Caki2 (cell line): ENCODE measurements at regions not wholly inside any gene's neighbourhood (a gene's known extent, or its start where the extent isn't known, plus 50 kb on each side); places are given as distances from the start of the nearest gene placed in this dataset.

Source experiments
- DNase-seq: peaks from one replicate; pipeline ENCODE4 v3.0.0-alpha.2; 2015; ENCODE audit warnings: low read depth
- in situ Hi-C: cut with HindIII; loops from 2 replicates; pipeline ENCODE4 v1.10.0; 2016; ENCODE audit warnings: low sequenced_read_pairs, low pct_unique_long_range_greater_than_20kb, mixed read lengths

DNA sequence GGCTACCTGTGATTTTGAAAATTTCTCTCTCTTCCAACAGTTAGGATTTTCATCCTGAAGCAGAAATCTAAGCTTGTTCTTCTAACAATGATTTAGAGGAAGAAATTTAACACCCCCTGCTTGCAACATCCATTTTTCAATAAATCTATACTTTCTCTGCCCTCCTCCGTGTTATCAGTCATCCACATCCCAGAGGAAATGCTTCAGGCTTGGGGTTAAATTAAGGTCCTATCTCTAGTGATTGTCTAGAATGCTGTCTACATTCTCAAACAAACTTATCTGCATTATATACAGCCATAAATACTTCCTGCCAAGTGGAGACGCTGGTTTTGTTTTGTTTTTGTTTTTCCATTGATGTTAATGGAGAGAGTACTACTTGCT, 371.0 kb downstream of the CSNK1G3 start:
- in situ Hi-C loops = no loop called here
- DNase-seq = no peak

DNA sequence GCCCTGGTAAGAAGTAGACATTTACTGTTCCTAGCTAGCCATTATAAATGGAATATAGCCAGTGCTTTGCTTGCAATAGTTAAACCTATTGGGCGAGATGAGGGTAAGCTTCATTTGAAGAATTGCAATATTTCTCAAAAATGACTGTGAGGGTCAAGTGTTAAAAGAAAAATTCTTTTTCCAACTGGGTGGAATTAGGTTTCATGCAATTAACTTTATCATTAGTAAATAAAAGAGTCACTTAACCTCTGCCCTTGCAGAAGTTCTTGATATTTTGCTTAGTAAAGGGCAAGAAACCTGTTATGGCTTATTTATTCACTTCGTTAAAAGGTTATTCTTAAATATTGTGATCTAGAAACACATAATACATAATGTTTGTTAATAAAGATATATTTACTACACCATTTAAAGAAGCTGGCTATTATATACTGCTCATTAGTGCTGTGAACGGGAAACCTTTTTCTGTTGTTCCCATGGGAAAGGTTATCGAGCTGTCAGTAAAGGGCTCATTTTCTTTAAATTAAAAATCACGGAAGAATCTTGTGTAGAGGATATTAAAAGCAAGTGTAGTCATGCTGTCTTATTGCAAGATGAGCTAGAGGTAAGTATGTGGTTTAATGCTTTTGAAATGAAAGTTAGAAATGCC, 370.5 kb downstream of the CSNK1G3 start:
- in situ Hi-C loops = no loop called here
- DNase-seq = no peak

DNA sequence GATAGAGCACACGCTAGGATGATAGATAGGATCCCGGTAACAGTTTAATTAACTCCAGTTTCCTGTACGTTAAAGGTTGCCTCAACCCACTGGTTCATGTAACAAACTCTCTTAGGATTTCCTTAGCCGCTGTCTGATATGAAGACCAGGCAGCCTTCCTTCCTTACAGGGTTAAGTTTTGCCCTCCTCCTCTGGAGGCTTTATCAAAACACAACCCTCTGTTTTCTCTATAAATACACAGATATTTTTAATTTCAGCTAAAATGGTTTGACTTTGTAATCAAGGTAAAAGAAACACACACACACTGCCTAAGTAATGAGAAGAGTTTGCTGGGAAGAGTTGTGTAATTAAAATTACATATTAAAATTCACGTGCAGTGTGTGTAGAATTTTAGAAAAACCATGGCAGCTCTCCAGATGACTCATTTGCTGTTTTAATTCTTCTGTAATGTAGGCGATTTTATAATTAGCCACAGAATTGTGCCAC, 369.8 kb downstream of the CSNK1G3 start:
- in situ Hi-C loops = no loop called here
- peak; percentile 40 for DNase-seq

DNA sequence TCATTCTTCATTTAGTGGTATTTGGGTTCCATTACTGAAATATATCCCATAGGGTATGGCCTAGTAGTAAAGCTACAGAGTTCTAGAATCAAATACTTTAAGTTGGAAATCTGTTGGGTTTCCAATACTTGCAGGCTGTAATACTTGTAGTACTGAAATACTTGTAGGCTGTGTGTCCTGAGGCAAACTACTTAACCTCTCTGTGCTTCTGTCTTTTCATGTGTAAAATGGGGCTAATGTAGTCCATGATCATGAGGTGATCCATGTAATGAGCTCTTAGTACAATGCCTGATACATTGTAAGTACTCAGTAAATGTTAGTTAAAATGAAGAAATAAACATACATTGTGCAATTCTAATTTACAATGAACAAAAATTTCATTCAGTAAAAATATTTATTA, 368.9 kb downstream of the CSNK1G3 start:
- in situ Hi-C loops = no loop called here
- no peak for DNase-seq

DNA sequence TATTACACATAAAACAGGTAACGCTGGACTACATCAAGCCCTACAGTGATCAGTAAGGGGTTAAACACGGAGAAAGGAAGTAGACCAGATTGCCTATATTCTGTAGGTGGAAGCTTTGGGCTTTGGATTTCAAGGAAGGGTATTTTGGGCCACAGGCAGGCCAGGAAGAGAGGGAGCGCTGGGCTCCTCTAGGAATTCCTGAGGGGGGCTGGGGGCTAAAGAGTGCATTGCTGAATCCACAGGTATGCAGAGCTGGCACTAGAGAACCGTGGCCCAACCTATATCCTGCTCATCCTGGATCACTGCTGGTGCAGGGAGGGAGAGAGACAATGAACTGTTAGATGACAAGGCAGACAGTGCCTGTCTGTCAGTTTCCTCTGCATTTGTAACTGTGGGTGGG, 367.1 kb downstream of the CSNK1G3 start:
- in situ Hi-C loops = no loop called here
- DNase-seq = no peak

DNA sequence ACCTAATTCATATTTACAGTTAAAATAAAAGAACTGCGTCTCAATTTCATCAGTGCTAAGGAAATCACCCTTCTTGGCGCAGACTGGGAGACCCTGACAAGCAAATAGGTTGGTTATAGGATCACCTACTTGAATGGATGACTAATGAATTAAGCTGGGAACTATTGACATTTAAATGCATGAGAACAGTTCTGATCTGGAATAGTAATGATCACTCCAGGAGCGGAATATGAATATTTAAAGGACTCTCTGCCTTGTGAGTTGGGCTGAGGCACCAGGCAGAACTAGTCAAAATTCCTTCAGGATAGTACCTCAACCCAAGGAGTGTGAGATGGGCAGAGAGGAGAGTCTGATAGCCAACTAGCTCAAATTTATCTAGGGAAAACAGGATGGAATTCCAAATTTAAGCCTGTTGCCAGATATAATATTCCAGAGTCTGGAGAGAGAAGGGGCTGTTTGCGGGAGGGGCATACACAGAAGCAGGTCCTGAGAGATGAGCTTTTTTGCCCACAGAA, 364.4 kb downstream of the CSNK1G3 start:
- in situ Hi-C loops = no loop called here
- no peak for DNase-seq

DNA sequence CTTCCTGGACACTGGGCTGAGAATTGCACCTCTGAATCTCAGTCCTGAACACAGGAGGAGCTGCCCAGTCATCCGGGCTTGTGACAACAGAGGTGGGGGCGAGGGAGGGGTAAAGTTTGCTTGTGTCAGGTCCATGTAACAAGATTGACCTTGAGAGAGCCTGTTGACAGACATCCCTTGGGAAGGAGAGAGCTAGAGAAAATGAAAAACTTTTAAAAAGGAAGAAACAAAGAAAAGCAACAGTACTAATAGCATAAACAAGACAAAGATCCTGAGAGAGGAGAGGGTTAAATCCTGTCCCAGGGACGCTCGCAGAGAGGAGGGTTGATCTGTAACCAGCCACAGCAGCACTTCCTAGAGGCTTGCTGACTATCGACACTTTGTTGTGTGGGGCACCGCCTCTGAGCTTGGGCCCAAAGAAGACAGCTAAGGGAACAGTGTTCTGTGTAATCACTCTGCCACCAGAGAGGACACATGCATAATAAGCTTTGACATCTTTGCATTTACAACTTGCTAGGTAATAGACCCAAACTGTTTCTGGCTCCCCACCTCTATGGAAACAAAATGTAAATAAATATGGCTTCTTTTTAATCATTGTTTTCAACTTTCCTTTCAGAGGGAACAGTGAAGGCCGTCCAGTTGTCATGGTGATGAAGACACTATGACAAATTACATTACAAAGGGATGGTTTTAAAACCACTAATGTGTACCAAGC, 363.7 kb downstream of the CSNK1G3 start:
- in situ Hi-C loops = no loop called here
- DNase-seq = peak; percentile 60

DNA sequence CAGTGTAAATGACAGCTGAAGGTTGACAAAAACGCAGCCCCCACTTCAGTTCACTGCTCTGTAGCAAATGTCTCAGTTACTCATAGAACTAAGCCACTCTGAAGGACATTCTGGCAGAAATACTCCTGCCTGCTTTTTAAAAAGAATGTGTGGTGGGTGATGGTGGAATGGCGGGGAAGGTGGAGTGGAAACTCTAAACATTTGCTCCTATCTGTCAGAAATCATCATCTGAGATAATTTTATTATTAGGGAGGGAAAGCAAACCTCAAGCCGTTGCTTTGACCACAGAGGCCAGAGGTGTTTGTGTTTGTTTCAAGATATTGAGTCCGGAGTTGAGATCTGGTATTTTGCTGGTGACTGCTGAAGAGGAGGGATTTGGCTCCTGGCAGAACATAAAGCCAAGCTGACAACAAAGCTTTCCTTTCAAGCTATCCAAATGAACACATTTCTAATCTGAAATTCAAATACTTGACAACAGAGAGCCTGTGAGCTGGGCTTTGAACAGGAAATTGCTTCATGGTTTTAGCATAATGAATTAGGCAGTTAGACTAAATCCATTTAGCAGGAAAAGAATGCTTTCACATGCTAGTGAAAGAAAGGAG, 362.7 kb downstream of the CSNK1G3 start:
- no peak for DNase-seq
- in situ Hi-C loops = no loop called here

DNA sequence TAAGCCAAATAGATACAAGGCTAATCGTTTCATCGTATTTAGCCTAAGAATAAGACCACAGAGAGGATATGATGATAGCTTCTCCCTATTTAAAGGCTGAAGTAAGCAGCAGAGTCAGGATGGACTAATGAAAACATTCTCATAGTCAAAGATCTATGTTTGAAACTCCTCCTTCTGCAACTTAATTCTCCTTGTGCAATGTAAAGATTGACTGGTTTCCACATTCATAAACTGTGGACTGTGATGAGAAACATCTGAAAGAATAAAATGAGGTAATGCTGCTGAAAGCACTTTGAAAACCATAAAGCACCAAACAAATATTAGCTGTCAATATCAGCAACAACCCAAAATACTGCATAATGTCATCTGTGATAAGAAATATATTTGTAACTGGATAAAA, 361.9 kb downstream of the CSNK1G3 start:
- in situ Hi-C loops = no loop called here
- no peak for DNase-seq

DNA sequence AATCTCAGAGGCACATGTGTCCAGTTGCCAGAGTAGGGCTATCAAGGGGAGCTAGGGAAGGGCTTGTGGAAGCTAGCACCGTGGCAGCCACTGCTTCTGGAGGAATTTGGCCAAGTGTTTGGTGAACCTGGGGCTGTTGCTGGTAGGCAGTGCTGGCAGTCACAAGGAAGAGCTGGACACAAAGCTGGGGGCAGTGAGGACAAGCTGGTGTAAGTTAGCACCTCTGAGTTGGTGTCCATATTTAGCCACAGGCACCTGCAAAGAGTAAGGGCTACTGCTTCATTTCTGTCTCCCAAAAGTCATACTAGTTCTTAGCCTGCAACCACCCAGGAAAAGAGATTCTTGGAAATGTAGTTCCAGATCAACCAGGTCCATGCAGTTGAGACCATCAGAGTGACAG, 359.4 kb downstream of the CSNK1G3 start:
- in situ Hi-C loops = no loop called here

DNA sequence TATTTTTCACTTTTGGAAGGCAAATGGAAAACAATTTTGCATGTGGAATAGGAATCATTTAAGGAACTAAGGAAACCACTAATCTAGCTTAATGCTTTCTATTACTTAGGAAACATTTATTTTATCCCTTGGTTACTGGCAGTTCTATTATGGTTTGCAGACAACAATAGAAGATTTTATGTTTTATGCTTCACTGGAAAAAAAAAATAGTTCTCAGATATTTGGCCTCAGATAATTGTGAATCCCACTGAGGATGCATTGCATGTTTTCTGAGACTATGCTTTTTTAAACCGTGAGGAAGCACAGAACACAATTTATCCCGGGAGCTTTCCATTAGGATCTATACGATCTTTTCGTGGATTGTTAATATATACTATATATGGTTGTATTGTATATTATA, 356.9 kb downstream of the CSNK1G3 start:
- no peak for DNase-seq
- in situ Hi-C loops = no loop called here

More for the DNA sequence above, 359.4 kb downstream of the CSNK1G3 start:
- DNase-seq = no peak

DNA sequence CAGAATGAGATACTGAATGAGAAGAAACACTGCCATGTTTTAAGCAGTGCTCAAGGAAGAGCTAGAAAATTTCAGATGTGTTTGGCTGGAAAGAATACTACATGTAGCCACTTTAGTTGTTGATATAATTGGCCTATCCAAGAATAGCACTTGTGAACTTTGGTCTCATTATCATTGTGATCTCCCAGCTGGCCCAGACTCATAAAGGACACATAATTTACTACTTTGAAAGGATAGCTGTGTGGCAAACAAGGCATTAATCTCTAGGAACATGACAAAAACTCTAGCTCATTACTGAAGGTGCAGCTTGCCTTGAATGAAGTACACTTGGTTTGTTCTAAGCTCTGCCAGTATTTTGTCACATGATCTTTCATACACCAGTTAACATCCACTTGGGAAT, 356.3 kb downstream of the CSNK1G3 start:
- in situ Hi-C loops = no loop called here
- no peak for DNase-seq

DNA sequence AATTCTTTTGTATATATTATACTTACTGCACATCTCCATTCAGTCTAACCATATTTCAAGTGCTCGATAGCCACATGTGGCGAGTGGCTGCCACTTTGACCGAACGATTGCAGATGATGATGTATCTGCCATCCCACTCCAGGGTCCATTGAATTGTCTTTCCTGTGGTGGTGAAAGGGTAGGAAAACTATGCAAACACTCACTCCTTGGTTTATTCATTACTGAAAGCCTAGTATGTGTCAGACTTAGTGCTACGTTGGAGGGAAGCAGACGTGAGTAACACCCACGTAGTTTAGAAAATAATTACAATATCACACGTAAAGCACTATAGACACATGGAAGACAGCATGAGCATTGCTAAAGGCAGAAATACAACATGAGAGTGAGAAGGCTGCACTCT, 353.7 kb downstream of the CSNK1G3 start:
- in situ Hi-C loops = no loop called here
- no peak for DNase-seq

DNA sequence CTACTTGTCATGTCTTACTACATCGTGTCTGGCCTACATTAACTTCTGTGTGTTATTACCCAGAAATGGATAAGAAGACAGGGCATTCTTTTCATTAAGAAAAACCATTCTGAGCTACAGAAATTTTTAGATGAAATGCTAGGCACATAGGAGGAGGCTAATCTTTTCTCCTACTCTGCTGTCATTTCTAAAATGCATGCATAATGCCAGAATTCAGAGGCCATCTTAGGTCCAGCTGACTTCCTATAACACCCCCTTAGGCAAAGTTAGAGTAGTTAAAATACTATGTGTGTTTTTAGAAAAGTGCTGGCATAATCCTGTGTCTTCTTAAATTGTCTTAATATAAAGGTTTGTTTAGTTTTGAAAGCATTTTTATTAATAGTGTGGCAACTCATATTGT, 352.6 kb downstream of the CSNK1G3 start:
- no peak for DNase-seq

DNA sequence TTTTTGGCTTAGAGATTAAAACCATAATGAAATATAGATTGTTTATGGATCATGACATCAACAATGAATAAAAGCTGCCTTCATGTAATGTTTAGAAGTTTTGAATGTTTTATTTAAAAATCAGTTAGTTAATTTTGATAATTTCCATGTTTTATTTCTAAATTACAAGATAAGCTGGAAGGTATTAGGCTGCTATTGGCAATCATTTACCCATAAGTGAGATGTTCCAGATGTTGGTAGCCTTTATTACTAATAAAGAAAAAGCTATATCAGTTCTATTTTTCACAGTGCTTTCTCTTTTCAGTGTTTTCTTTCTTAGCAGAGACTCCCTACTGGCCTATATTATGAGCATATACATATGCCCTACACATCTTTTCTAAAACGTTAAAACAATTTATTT, 347.0 kb downstream of the CSNK1G3 start:
- no peak for DNase-seq
- in situ Hi-C loops = no loop called here

More for the DNA sequence above, 352.6 kb downstream of the CSNK1G3 start:
- in situ Hi-C loops = no loop called here

DNA sequence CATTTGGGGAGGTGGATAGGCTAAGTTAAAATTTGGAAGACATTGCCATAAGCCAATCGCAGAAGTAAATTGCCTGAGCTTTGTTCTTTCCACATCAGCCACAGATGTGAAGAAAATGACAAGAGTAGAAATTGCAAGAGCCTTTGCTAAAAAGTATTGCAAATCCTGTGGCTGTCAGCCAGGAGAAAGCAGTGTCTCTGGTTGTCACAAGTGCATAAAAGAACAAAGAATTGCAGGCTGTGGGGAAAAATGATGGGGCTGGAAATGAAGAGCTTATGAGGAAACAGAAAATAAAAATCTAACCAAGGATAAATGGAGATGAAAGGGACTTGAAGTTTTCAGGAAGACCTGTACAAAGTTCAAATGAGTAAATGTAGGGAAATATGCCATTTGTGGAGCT, 344.8 kb downstream of the CSNK1G3 start:
- in situ Hi-C loops = no loop called here
- no peak for DNase-seq

DNA sequence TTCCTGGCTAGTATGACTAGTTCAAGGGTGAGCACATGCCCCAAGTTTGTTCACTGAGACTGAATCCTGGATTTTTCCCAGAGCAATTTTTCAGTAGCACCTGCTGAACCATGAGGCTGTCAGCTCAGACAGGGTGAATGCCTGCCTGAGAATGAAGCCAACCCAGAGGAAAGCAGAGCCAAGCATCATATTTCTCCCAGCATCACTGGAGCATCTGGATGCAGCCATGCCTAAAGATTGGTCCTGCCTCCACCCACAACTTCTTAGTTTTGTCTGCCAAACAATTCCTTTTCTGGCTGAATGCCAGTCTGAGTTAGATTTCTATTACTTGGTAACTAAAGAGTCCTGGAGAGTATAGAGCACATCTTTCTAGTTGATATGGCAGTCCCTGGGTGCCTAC, 343.6 kb downstream of the CSNK1G3 start:
- in situ Hi-C loops = no loop called here
- peak; percentile 56 for DNase-seq

DNA sequence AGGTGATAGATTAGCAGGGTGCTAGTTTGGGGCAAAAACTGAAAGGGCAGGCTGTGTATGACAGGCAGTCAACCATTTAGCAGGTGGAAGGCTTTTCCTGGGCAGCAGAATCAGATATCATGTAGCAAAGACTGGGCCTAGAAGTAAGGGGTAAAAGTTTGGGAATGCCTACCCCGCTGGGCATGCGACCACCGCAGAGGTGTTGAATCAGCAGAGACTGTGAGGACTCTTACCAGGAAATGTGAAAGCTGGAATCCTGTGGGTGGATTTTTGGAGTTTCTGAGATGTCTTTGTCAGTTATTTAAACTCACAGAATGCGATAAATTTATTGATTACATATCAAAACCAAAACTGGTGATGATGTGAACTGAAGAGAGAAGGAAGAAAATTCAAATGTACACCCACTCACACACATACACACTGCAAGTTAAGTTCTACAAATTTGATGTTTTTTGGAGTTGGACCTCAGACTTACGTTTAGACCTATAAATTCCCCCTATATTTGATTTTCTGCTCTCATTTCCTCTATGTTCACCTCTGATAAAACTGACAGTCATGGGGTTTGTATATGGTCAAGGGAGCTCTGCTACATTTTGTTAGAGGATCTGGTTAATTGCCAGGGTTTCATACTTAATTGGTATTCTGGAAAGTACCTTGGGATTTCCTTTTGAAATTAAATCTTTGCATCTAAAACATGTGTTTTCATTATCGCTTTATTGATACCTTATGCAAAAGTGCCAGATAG, 333.6 kb downstream of the CSNK1G3 start:
- no peak for DNase-seq
- in situ Hi-C loops = no loop called here

DNA sequence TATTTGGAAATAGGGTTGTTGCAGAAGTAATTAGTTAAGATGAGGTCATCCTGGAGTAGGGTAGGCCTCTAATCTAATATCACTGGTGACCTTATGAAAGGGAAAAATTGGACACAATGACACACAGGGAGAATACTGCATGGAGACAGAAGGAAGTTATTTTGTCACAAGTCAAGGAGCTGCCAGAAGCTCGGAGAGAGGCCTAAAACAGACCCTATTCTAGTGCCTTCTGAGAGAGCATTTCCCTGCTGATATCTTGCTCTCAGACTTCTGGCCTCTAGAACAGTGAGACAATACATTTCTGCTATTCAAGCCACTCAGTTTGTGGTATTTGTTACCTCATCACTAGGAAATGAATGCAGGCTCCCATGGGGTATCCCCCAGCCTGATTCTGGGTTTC, 332.9 kb downstream of the CSNK1G3 start:
- in situ Hi-C loops = no loop called here

More for the DNA sequence above, 332.9 kb downstream of the CSNK1G3 start:
- no peak for DNase-seq
